Esophagus muscularis mucosa (tissue), 4 donors: ENCODE measurements at regions not wholly inside any gene's neighbourhood (a gene's known extent, or its start where the extent isn't known, plus 50 kb on each side); places are given as distances from the start of the nearest gene placed in this dataset.

Experiments
- DNase-seq: peaks from one replicate; pipeline ENCODE4 v3.0.0-alpha.2; 2017; ENCODE audit errors: extremely low spot score
- H3K27ac ChIP-seq, 4 donors: fragments of 200-600 bp; sonication (generic); replicated peaks in 1 of 4; 1 replicate in 3 of 4; 2 replicates in 1 of 4; pipeline ENCODE4 v1.5.1; 2016 to 2019; ENCODE audit warnings: mild to moderate bottlenecking in 1 of 4
- H3K27me3 ChIP-seq, 4 donors: fragments of 200-600 bp; sonication (generic); one replicate each; pipeline versions ENCODE4 v1.5.1 to v1.6.0; 2016 to 2019
- H3K36me3 ChIP-seq, 4 donors: fragments of 200-600 bp; sonication (generic); one replicate each; pipeline ENCODE4 v1.5.1; 2016 to 2019
- H3K4me1 ChIP-seq, 4 donors: fragments of 200-600 bp; sonication (generic); one replicate each; pipeline ENCODE4 v1.5.1; 2016 to 2019
- H3K4me3 ChIP-seq, 4 donors: fragments of 200-600 bp; sonication (generic); 1 replicate in 2 of 4; 2 replicates in 2 of 4; pipeline ENCODE4 v1.5.1; 2016 to 2019; ENCODE audit warnings: mild to moderate bottlenecking in 4 of 4, moderate library complexity in 1 of 4
- H3K9me3 ChIP-seq, 4 donors: fragments of 200-600 bp; sonication (generic); 1 replicate in 3 of 4; 2 replicates in 1 of 4; pipeline ENCODE4 v1.5.1; 2016 to 2019
- CTCF ChIP-seq, 3 experiments: fragments of 200-600 bp in 2 of 3; fragments of 450-650 bp in 1 of 3; sonication (generic) in 2 of 3; IDR thresholded peaks; one replicate each; pipeline ENCODE4 v1.5.1; 2017 to 2019; ENCODE audit warnings: antibody characterized with exemption in 3 of 3, mild to moderate bottlenecking in 2 of 3, moderate library complexity in 1 of 3
- EP300 ChIP-seq: sonication (generic); formaldehyde crosslinking; IDR thresholded peaks from one replicate; pipeline ENCODE4 v1.6.1; 2017; ENCODE audit warnings: antibody characterized with exemption
- POLR2A ChIP-seq: fragments of 450-650 bp; IDR thresholded peaks from one replicate; pipeline ENCODE4 v1.6.1; 2017; ENCODE audit warnings: antibody characterized with exemption, moderate library complexity, mild to moderate bottlenecking, low read depth
- POLR2AphosphoS5 ChIP-seq, 2 donors: sonication (generic); formaldehyde crosslinking; IDR thresholded peaks; one replicate each; pipeline ENCODE4 v1.6.1; 2017; ENCODE audit warnings: antibody characterized with exemption in 2 of 2
- WGBS: methylation state at CpG from one replicate; pipeline ENCODE4 v1.1.5; 2018; 5-methylcytosine and 5-hydroxymethylcytosine counted together
- intact Hi-C: fragments of 100-400 bp; cut with DNase I; formaldehyde crosslinking; loops from one replicate; pipeline ENCODE4 v1.15.1; 2023

- intact Hi-C loops = no loop called here
- Histone ChIP-seq H3K36me3 (no peaks in the 10 kb centered on the region), H3K4me1 (peaks cover 0 to 2% (median 0%) of the 10 kb centered on the region in 4 donors), H3K9me3 (no peaks in the 10 kb centered on the region), H3K4me3 (no peak overlapping the region), H3K27me3 (no peaks in the 10 kb centered on the region), H3K27ac (no peak overlapping the region)
- no peak for DNase-seq
- 88% methylated on average over 3 of the region's 3 CpGs for WGBS
- TF ChIP-seq POLR2AphosphoS5 (IDR thresholded peaks at IDR 0.05) (no peak), EP300 (no peak), POLR2A (no peak), CTCF (IDR thresholded peaks at IDR 0.05) (no peak)
Measured at GRCh38 chr12:13380297-13380696, 183.8 kb downstream of the EMP1 start.

- H3K36me3 ChIP-seq = no peaks in the 10 kb centered on the region
- no peaks in the 10 kb centered on the region for H3K27me3 ChIP-seq
- no peaks in the 10 kb centered on the region for H3K9me3 ChIP-seq
- TF ChIP-seq EP300 (no peak), POLR2A (no peak), POLR2AphosphoS5 (IDR thresholded peaks at IDR 0.05) (no peak), CTCF (IDR thresholded peaks at IDR 0.05) (no peak)
- 89% methylated on average over 3 of the region's 3 CpGs for WGBS
- no peak overlapping the region for H3K4me3 ChIP-seq
- intact Hi-C loops = no loop called here
- DNase-seq = peak; percentile 83
- no peak overlapping the region for H3K27ac ChIP-seq
- H3K4me1 ChIP-seq = peaks cover 0 to 8% (median 5%) of the 10 kb centered on the region in 4 donors
Measured at GRCh38 chr12:13379531-13380188, 183.1 kb downstream of the EMP1 start.

- TF ChIP-seq POLR2AphosphoS5 (IDR thresholded peaks at IDR 0.05) (no peak), EP300 (no peak), POLR2A (no peak), CTCF (IDR thresholded peaks at IDR 0.05) (no peak)
- 88% methylated on average over 1 of the region's 1 CpG for WGBS
- no peak for DNase-seq
- H3K9me3 ChIP-seq = no peaks in the 10 kb centered on the region
- H3K27me3 ChIP-seq = no peaks in the 10 kb centered on the region
- H3K27ac ChIP-seq = no peak overlapping the region
- H3K4me3 ChIP-seq = no peak overlapping the region
- H3K36me3 ChIP-seq = no peaks in the 10 kb centered on the region
- H3K4me1 ChIP-seq = peaks cover 0 to 10% (median 6%) of the 10 kb centered on the region in 4 donors
- intact Hi-C loops = no loop called here
Measured at GRCh38 chr12:13377698-13378097, 181.2 kb downstream of the EMP1 start.

GRCh38 chr12:13376610-13377373 lies 180.3 kb downstream of the EMP1 start:
- no peak for TF ChIP-seq POLR2A
- TF ChIP-seq EP300 = no peak
- no peak for TF ChIP-seq POLR2AphosphoS5 (IDR thresholded peaks at IDR 0.05)
- TF ChIP-seq CTCF (IDR thresholded peaks at IDR 0.05) = no peak
- no peak overlapping the region for H3K4me3 ChIP-seq
- H3K27ac ChIP-seq = no peak overlapping the region
- WGBS = 86% methylated on average over 7 of the region's 7 CpGs
- H3K4me1 ChIP-seq = peaks cover 0 to 10% (median 6%) of the 10 kb centered on the region in 4 donors
- no peaks in the 10 kb centered on the region for H3K36me3 ChIP-seq
- H3K27me3 ChIP-seq = no peaks in the 10 kb centered on the region
- no peaks in the 10 kb centered on the region for H3K9me3 ChIP-seq
- peak; percentile 50 for DNase-seq
- intact Hi-C loops = no loop called here
